HUDEP-2 (cell line): ENCODE measurements at regions not wholly inside any gene's neighbourhood (a gene's known extent, or its start where the extent isn't known, plus 50 kb on each side); places are given as distances from the start of the nearest gene placed in this dataset.

Experiments used
- DNase-seq, 76 experiments: peaks; one replicate each; lab custom pipeline; 2025; ENCODE audit not compliant: unreplicated experiment in 76 of 76; lab: John Stamatoyannopoulos, UW

GRCh38 chr11:130728185-130729180 lies 187.8 kb downstream of the SNX19 start:
- no peak for DNase-seq

GRCh38 chr11:130729193-130729592 lies 187.1 kb downstream of the SNX19 start:
- DNase-seq = no peak

- no peak for DNase-seq
These were observed 186.5 kb downstream of the SNX19 start for GRCh38 chr11:130729678-130730300.

- DNase-seq = no peak
These were observed 184.9 kb downstream of the SNX19 start for GRCh38 chr11:130731401-130731800.

GRCh38 chr11:130732476-130732875 lies 183.8 kb downstream of the SNX19 start:
- no peak for DNase-seq

- no peak for DNase-seq
These were observed 179.0 kb downstream of the SNX19 start for GRCh38 chr11:130737041-130737830.

GRCh38 chr11:130737866-130738431 lies 178.3 kb downstream of the SNX19 start:
- DNase-seq = no peak

- no peak for DNase-seq
These were observed 177.7 kb downstream of the SNX19 start for GRCh38 chr11:130738611-130739010.

GRCh38 chr11:130740819-130741218 lies 175.5 kb downstream of the SNX19 start:
- DNase-seq = no peak

- DNase-seq = no peak
These were observed 171.5 kb downstream of the SNX19 start for GRCh38 chr11:130744794-130745193.

- no peak for DNase-seq
These were observed 167.1 kb downstream of the SNX19 start for GRCh38 chr11:130749216-130749615.

GRCh38 chr11:130760515-130761125 lies 155.7 kb downstream of the SNX19 start:
- no peak for DNase-seq

GRCh38 chr11:130761560-130762220 lies 154.6 kb downstream of the SNX19 start:
- no peak for DNase-seq

GRCh38 chr11:130762638-130763037 lies 153.6 kb downstream of the SNX19 start:
- DNase-seq = no peak

GRCh38 chr11:130763087-130763980 lies 152.9 kb downstream of the SNX19 start:
- no peak for DNase-seq

- DNase-seq = no peak
These were observed 150.9 kb downstream of the SNX19 start for GRCh38 chr11:130765406-130765805.

- DNase-seq = no peak
These were observed 150.2 kb downstream of the SNX19 start for GRCh38 chr11:130765951-130766649.
